ENCODE measurements at regions not wholly inside any gene's neighbourhood (a gene's known extent, or its start where the extent isn't known, plus 50 kb on each side); places are given as distances from the start of the nearest gene placed in this dataset.

DNA sequence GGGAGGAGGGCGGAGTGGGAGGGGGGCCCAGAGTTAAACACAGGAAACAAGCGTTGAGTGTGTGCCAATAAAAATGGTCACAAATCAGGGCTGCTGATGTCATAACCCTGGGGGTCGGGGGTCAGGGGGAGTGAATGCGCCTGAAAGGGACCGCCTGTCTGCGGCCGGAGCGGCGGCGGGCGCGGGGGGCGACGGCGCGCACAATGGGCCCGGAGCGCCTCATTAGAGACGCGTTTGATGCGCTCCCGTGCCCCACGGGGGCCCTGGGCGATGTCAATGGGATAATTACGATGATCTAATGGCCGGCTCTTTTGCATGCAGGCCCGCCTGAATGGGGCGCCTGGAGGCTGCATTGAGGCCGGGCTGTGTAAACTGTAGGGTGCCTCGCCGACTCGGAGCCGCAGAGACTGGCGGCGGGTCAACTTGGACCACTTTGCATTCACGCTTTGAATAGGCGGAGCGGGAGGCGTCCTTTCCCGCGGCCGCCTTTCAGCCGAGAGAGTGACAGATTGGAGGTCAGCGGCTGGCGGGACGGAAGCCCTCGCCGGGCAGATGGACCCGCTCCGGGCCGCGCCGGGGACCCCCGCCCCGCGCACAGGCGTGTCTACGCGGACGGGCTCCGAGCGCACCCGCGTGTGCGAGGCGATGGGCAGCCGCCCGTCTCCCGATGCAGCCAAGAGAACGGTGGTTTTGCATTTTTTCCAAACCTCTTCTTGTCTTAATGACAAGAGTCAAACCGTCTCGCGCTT is 296.1 kb downstream of the TFAP2C start:
- no peak for DNase-seq (ENCODE audit: low spot score)

DNA sequence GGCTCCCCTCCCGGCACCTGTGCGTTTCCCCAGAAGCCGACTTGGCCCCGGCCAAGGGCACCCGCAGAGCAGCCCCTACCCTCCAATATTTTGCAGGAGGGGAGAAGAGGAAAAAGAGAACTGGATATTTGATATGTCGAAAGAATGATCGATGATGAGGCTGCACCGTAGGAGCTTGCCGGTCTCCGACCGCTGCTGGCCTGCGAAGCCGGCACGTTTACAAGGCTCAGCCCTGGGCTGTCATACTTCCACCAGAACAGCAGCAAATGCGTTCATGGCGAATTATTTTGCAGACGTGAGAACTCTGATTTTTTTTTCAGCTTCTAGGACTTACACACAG is 296.7 kb downstream of the TFAP2C start:
- DNase-seq (ENCODE audit: low spot score) = no peak

DNA sequence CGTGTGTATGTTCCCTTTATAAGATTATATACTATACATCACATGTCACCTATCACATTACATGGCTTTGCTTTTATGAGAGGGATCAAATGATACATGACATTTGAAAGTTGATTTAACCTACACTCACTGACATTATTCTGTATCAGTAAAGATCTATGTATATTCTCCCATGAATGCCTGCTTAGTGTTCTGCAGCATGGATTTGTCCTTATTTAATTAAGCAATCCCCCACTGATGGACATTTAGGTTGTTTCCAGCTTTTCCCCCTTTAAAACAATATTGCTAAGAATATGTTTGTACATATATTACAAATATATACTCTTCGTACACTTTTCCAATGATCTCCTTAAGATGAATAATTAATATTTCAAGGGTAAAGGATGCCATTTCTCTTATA is 297.4 kb downstream of the TFAP2C start:
- no peak for DNase-seq (ENCODE audit: low spot score)

DNA sequence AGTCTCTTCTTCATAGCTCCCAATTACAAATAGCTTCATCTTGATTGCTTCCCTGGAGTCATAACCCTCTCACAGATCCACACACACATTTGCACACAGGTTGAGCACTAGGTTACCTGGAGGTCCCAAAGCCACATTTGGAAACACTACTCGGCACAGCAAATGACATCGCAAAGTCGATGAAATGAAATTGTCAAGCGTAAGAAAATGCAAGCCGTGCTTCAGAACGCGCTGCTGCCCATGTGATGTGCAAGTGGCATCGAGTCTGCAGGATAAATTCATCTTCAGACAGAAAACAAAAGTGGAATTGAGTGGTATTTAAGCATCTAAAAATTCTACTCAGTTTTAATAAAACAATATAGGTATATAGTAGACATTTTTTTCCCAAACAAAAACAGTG is 298.0 kb downstream of the TFAP2C start:
- DNase-seq (ENCODE audit: low spot score) = no peak

DNA sequence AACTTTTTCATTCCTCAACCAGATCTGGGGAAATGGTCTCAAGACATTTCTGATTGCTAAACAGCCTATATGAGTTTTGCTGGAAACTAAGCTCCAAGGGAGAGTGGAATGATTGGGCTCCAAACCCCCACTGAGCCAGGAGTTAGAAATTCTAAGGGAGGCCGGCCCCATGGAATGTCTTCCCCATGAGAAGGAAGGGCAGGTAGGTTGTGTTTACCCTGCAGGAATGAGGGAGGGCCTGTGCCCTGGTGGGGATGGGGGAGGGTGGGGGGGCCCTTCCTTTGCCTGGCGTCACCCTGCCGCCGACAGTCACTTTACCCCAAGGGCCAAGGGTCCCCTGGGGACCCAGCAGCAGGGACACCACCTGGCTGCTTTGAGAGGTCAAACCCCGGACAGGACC is 298.9 kb downstream of the TFAP2C start:
- DNase-seq (ENCODE audit: low spot score) = no peak

DNA sequence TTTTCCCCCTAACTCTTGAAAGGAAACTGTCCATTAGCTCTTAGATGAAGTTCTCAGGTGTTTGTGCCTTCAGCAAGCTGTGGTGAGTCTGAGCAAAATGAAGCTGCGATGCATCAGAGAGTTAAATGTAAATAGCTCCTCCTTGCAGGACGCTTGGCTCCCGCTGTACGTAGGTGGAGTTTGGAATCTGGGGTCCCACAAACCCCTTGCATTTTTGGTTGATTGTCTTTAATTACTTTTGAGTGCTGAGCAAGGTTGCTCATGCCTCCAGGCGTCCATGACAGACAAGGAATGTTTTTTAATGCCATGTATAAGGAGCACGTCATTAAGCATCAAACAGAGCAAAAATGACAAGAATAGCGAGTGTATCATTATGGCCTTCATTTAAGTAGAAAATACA is 300.5 kb downstream of the TFAP2C start:
- no peak for DNase-seq (ENCODE audit: low spot score)

DNA sequence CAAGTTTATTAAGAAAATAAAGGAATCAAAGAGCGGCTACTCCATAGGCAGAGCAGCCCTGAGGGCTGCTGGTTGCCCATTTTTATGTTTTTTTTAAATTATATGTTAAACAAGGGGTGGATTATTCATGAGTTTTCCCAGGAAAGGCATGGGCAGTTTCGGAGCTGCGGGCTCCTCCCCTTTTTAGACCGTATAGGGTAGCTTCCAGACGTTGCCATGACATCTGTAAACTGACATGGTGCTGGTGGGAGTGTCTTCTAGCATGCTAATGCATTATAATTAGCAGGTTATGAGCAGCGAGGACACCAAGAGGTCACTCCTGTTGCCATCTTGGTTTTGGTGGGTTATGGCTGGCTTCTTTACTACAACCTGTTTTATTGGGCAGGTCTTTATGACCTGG is 301.8 kb downstream of the TFAP2C start:
- no peak for DNase-seq (ENCODE audit: low spot score)

DNA sequence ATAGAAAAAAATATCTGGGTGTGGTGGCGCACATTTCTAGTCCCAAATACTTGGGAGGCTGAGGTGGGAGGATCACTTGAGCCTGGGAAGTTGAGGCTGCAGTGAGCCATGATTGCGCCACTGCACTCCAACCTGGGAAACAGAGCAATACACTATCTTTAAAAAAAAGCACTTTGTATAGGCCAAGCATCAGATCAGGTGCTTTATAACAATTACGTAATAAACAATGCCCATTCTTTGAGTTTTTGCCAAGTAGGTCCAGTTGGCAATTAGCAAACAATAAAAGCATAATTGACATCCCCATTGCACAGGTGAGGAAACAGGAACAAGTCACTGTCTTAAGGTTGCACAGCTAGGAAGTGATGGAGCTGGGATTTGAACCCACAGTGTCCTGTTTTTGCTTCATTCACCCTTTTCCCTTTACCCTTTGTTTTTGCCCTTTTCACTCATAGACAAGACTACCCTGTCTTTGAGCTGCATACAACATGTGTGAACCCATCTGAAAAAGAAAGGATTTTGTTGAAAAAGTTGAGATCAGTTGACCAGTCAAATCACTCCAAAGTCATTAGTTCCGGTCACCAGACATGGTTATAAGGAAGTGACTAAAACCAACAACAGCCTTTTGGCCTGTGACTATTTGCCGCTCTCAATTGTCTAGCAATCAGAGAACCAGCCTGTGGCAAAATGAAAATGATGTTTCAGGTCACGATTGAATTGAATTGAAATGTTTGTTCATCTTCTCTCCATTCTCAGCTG is 303.6 kb downstream of the TFAP2C start:
- no peak for DNase-seq (ENCODE audit: low spot score)

DNA sequence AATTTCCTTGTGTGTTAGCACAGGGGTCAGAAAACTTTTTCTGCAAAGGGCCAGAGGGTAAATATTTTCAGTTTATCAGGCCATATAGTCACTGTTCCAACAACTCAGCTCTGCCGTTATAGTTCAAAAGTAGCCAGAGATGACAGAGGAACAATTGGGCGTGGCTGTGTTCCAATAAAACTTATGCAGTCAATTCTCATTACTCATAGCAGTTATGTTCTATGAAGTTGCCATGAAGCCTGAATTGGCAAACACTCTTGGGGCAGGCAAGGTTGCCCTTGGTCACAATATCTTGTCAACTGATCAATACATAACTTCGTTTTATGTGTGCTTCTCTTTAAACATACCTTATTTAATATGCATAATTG is 304.2 kb downstream of the TFAP2C start:
- DNase-seq (ENCODE audit: low spot score) = no peak

DNA sequence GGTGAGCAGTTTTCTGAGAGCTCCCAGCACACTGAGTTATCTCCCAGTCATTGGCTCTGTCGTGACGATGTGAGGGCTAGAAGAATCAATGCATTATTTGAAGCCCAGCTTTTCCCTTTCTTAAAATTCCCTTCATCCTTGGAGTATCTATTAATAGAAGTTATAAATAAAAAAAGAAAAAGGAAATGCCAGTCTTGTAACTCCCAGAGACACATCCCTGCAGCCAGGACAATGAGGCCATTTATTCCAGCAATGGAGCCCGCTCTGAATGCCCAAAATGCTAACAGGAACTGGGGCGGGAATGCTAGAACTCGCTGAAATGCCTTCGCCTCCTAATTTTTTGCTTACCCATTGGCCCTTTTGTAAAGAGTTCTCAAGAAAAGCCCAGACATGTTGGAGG is 305.8 kb downstream of the TFAP2C start:
- DNase-seq (ENCODE audit: low spot score) = no peak

DNA sequence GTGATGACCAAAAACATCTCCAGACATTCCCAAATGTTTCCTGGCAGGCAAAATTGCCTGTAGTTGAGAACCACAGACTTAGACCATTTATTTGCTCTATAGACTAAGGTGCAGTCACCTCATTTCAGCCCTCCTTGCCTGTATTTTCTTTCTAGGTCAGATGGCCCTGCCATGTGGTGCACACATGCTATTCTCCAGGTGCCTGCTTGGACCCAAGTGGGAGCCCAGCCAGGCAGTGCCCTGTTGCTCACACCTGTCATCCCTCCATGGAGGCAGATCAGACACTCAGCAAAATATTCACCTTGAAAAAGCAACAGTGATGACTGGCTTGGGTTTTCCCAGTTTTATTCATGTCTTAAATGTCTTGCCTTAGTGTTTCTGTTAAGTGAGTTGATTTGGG is 311.4 kb downstream of the TFAP2C start:
- no peak for DNase-seq (ENCODE audit: low spot score)

DNA sequence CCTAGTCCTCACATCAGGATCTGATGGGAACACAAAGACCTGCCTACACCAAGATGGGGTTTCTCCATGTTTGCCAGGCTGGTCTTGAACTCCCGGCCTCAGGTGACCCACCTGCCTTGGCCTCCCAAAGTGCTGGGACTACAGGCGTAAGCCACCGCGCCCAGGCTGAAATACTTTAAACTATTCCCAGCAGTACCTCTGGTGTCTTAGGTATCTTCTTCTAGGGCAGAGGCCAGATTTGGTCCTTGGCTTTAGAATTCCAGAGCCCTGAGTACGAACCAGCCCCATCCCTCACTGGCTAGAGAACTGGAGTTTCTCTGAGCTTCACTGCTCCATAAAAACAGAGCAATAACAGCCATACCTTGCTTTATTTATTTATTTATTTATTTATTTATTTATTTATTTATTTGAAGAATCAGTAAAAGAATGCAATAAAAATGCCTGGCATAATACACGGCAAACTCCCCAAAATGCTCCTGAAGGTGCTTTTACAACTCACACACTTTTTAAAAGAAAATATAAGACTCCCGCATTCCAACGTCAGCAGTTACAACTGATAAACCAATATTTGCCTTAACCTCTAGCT is 312.1 kb downstream of the TFAP2C start:
- no peak for DNase-seq (ENCODE audit: low spot score)

DNA sequence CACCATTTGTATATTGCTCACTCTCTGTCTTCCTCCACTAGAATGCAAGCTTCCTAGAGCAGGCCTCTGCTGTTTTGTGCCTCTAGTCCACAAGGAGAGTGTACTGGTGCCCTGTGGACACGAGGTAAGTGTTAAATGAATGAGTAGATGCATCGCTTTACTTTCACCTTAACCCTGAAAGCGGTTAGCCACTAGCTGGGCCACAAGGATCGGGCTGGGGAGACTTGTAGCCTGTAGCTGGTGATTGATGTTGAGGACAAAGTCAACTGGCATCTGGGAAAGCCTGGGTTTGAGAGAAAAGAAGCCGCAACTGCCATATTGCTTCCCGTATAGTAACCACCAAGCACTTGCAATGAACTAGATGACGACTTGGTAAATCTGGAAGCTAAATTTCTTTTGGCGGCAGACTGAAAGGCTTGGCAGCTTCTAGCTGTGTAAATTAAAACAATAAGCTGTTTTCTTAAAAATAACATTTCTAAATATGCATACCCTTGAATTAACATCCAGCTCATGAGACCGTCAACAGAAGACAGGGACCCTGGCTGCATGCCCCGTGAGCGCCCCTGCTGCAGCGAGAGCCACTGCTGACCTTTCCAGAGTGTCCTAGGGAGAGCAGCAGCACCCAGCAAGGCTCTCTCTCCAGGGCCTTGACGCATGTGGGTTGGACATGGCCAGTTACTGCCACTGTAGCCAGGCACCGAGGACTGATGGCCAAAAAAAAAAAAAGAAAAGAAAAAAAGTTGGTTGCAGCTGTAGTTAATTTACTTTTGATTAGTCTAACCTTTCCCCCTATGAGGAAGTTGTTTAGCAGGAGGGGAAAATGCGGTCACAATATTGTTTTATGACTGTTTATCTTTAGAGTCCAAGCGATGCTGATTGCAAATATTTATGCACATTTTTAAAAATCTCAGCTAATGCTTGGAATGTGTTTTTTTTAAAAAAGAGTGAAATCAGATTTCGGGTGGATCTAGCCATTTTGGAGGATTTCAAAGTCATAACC is 315.1 kb downstream of the TFAP2C start:
- no peak for DNase-seq (ENCODE audit: low spot score)

DNA sequence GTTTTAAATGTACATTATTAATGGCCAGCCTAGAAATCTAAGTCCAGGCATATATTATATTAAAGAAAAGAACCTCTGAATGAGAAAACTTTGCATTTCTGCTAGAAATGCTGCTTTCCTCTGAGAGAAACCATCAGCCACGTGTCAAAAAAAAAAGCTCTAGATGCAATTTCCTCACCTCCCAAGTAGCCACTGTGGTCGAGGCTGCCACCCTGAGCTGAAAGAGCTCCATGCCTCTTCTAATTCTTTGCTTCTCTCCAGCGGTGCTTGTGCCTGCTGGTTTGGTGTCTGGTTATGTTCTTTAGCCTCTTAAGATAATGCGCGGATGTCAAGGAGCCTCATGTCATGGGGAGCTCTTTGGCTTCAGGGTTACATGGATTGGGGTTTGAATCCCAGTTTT is 316.0 kb downstream of the TFAP2C start:
- no peak for DNase-seq (ENCODE audit: low spot score)

DNA sequence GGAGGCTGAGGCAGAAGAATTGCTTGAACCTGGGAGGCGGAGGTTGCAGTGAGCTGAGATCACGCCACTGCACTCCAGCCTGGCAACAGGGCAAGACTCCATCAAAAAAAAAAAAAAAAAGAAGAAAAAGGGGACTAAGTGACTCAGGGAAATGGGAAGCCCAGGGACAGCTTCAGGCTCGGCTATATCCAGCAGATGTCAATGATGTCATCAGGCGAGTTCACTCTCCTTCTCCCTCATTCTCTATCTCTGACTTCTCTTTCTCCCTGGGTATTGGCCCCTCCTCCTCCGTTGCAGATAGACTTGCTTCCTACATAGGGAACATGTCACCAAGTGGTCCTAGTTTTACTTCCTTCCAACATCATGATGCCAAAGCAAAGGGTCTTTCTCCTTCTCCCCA is 316.8 kb downstream of the TFAP2C start:
- DNase-seq (ENCODE audit: low spot score) = no peak

DNA sequence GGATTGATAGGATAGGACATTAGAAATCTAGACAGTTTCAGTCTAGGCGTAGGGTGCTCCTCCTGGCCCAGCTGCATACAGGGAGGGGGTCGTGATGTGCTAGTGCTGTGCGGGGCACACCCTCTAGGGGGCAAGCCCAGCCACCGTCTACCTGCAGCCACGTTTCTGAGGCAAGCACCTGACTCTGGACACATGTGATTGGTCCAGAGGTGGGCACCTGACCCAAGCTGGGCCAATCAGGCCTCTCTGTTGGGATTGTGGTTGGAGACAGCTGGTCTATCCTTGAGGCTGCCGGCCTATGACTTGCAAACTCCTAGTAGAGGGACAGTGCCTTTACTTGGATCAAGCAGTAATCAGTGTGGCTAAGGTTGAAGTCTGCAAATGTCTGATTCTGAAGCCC is 317.1 kb downstream of the BMP7 start:
- no peak for DNase-seq (ENCODE audit: low spot score)

DNA sequence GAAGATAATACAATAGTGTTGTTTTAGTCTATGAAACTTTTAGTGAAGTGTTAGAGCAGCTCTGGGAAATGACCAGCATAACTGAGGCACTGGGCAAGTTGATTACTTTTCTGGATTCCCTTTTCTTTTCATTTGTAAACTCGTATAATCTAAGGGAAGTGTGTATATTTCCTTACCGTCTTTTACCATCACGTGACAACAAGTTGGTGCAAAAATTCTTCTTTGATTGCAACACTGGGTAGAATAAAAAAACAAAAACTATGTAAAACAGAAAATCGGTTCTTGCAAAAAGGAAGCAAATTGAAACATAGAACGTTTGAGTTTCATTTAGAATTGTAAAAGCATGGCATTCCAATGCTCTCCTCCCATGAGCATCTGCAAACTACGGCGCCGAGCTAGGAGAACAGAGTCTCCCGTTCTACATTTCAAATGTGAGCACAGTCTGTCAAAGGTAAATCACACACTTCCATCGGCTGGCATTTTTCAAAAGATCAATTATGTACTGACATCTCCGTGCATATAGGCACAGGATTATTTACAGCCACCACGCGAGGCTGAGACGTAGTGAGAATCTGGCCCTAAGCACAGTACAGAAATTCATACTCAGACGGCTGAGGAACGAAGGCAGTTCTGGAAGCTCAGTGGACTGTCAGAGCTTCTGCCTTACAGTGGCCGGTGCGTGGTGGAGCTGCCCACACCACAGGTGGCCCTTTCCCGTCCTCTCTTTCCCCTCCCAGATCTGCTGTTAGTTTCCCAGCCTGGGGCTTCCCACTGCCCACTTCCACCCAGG is 314.0 kb downstream of the BMP7 start:
- DNase-seq (ENCODE audit: low spot score) = no peak

DNA sequence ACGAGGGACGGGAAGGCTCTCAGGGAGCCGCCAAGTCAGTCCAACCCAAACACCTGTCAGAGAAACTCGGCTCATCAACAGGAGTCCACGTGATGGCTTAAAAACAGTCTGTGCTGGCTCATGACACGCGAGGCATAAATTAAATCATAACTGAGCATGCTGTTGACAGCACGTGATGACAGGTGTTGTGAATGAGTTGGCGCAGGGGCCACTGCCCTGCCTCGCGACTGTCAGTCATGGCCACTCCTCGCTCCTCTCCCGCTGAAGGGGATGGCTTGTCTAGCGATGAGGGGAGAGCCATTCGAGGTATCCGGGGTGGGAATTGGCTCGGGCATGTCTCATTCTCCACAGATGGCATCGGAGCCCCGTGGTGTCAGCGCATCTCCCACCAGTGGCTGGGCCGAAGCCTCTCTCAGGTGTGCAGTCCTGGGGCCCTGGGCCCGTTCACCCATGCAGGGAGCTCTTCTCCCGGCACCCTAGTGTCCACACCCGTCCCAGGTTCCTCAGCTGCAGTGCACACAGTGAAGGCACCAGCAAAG is 313.3 kb downstream of the BMP7 start:
- DNase-seq (ENCODE audit: low spot score) = no peak

DNA sequence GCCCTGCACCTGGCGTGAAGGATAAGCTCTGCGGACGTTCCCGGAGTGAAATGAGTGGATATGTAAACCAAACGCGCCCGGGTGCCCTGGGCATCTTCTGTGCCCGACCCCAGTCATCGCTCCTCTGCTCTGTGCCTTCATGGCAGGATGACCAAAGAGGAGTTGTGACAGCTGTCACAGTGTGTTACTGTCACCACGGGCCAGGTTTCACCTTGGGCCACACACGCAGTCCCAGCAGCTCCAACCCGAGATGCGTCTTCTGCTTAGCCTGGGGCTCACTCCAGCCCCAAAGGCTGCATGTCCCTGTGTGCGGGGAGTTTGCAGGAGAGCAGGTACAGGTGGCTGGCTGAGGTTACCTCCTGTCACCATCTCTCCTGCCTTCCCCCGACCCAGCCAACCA is 311.6 kb downstream of the BMP7 start:
- no peak for DNase-seq (ENCODE audit: low spot score)

DNA sequence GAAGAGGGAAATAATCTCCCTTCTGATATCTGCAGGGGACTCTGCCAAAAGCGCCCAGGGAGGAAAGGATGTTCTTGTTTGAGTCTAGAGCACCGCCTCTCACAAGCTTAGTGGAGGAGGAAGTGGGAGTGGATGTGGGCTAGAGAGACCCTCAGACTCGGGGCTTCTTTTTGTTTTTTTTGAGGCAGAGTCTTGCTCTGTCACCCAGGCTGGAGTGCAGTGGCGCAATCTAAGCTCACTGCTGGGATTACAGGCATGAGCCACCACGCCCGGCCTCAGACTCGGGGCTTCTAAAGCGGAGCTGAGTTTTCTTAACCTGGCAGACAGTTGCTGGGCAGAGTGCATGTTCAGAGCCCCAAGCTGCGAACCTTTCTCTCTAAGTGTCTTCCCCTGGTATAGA is 310.8 kb downstream of the BMP7 start:
- DNase-seq (ENCODE audit: low spot score) = no peak

DNA sequence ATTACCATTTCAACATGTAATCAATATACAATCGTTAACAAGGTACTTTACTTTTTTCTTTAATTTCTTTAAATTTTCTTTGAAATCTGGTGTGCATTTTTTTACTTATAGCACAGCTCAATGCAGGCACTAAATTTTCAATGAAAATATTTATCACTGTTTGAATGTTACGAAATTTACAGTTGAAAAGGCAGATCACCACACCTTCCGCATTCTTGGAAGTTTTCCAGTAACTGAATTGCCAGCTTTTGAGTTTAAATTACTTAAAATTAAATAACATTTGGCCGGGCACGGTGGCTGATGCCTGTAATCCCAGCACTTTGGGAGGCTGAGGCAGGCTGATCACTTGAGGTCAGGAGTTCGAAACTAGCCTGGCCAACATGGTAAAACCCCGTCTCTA is 309.9 kb downstream of the BMP7 start:
- no peak for DNase-seq (ENCODE audit: low spot score)

Data from HuH-7.5 (cell line).